K562 (cell line): ENCODE measurements at regions not wholly inside any gene's neighbourhood (a gene's known extent, or its start where the extent isn't known, plus 50 kb on each side); places are given as distances from the start of the nearest gene placed in this dataset.

Source experiments
- ATAC-seq: fragments of 200-7000 bp; cut with Tn5 transposase; 3 replicates; pipeline ENCODE4 v1.9.1; 2020; ENCODE audit warnings: moderate library complexity
- BruUV-seq: library from RNA; stranded (reverse); fragments of 400-500 nt; replicated peaks from 2 replicates; lab custom pipeline; 2021; lab: Mats Ljungman, UMichigan
- CTCF ChIA-PET: fragments of 300-600 bp; formaldehyde crosslinking; extraction: SDS; loops from one replicate; lab custom pipeline; 2021; ENCODE audit warnings: low intra/inter-chr PET ratio; lab: Yijun Ruan, JAX
- POLR2A ChIA-PET: fragments of 300-600, 350-650 bp; sonication (Branson Sonifier 250); formaldehyde crosslinking; extraction: SDS; loops from one replicate; lab custom pipeline; 2021; ENCODE audit warnings: antibody characterized with exemption, inconsistent platforms; lab: Yijun Ruan, JAX
- DNase-seq, 4 experiments: peaks; one replicate each; pipeline versions ENCODE4 v3.0.0 to v3.0.0-alpha.2; 2011 to 2018; ENCODE audit warnings: low spot score in 3 of 4, mixed read lengths in 3 of 4; ENCODE audit errors: extremely low read depth in 1 of 4
- FAIRE-seq: peaks from 2 replicates; lab custom pipeline; 2011; peaks lifted over from hg19 to GRCh38; lab: Jason Lieb, UNC
- H2AFZ ChIP-seq: 2 replicates; pipeline ENCODE4 v1.6.0; 2011; ENCODE audit warnings: low read depth, low read length, control low read depth, inconsistent platforms
- H3K27ac ChIP-seq: fragments of 200-600 bp; 3 replicates; pipeline ENCODE4 v1.8.0; 2011; ENCODE audit warnings: low read depth, mild to moderate bottlenecking, control low read depth, inconsistent platforms, low read length, moderate library complexity, mixed read lengths; ENCODE audit errors: extremely low read depth
- H3K27me3 ChIP-seq, 2 experiments: fragments of 300-600 bp in 1 of 2; 2 replicates in 1 of 2; 3 replicates in 1 of 2; pipeline versions ENCODE4 v1.6.0 to v1.8.0; 2011; ENCODE audit warnings: inconsistent platforms in 2 of 2, low read length in 2 of 2, mild to moderate bottlenecking in 1 of 2, mixed read lengths in 1 of 2, moderate library complexity in 1 of 2; ENCODE audit not compliant: control insufficient read depth in 2 of 2, insufficient read depth in 2 of 2
- H3K36me3 ChIP-seq: fragments of 300-600 bp; 3 replicates; pipeline ENCODE4 v1.8.0; 2011; ENCODE audit warnings: mild to moderate bottlenecking, low read length, inconsistent platforms; ENCODE audit not compliant: control insufficient read depth, insufficient read depth
- H3K4me1 ChIP-seq, 2 experiments: fragments of 200-600 bp in 1 of 2; replicated peaks in 1 of 2; 2 replicates in 1 of 2; 3 replicates in 1 of 2; pipeline versions ENCODE4 v1.5.1 to v1.8.0; 2011; ENCODE audit warnings: inconsistent platforms in 2 of 2, low read length in 2 of 2, mild to moderate bottlenecking in 1 of 2, mixed read lengths in 1 of 2, moderate library complexity in 1 of 2; ENCODE audit not compliant: control insufficient read depth in 2 of 2, insufficient read depth in 2 of 2
- H3K4me2 ChIP-seq: 2 replicates; pipeline ENCODE4 v1.6.1; 2011; ENCODE audit warnings: low read length, control low read depth, inconsistent platforms, mixed read lengths; ENCODE audit not compliant: insufficient read depth
- H3K4me3 ChIP-seq: fragments of 200-600 bp; sonication (generic), shearing (Covaris generic); 2 replicates; pipeline ENCODE4 v1.5.1; 2016; ENCODE audit warnings: control low read depth, inconsistent platforms
- H3K79me2 ChIP-seq: fragments of 200-600 bp; 3 replicates; pipeline ENCODE4 v1.8.0; 2011; ENCODE audit warnings: low read length, inconsistent platforms; ENCODE audit not compliant: control insufficient read depth, insufficient read depth
- H3K9ac ChIP-seq, 2 experiments: 2 replicates each; pipeline versions ENCODE4 v1.6.0 to v1.6.1; 2011; ENCODE audit warnings: low read depth in 2 of 2, low read length in 2 of 2, control low read depth in 1 of 2, inconsistent platforms in 1 of 2, mild to moderate bottlenecking in 1 of 2, mixed read lengths in 1 of 2; ENCODE audit not compliant: insufficient read depth in 1 of 2
- H3K9me1 ChIP-seq: one replicate; pipeline ENCODE4 v1.6.0; 2011; ENCODE audit warnings: inconsistent platforms, mild to moderate bottlenecking, low read length, moderate library complexity; ENCODE audit not compliant: control insufficient read depth, insufficient read depth
- H3K9me3 ChIP-seq: replicated peaks from 2 replicates; pipeline ENCODE4 v1.5.1; 2011; ENCODE audit warnings: low read depth, low read length, inconsistent platforms; ENCODE audit not compliant: control insufficient read depth, insufficient read depth
- H4K20me1 ChIP-seq: replicated peaks from 2 replicates; pipeline ENCODE4 v1.6.1; 2011; ENCODE audit warnings: low read length, inconsistent platforms, mixed read lengths; ENCODE audit not compliant: control insufficient read depth, insufficient read depth
- BMI1 ChIP-seq: fragments of 150-350 bp; IDR thresholded peaks from 2 replicates; pipeline ENCODE4 v1.6.1; 2014; ENCODE audit warnings: low read length
- CBX8 ChIP-seq: fragments of 200-600 bp; sonication (generic); IDR thresholded peaks from 2 replicates; pipeline ENCODE4 v1.6.1; 2012; ENCODE audit warnings: borderline replicate concordance, mixed run types, low read depth, mild to moderate bottlenecking, moderate library complexity, mixed read lengths, low read length, control low read depth, inconsistent platforms; ENCODE audit not compliant: poor library complexity, severe bottlenecking; ENCODE audit errors: extremely low read depth
- CHD1 ChIP-seq: fragments of 200-600 bp; sonication (generic); IDR thresholded peaks from one replicate; pipeline ENCODE4 v1.6.1; 2012; ENCODE audit warnings: mild to moderate bottlenecking, moderate library complexity, low read length, inconsistent platforms
- KLF13 ChIP-seq: fragments of 450-650 bp; IDR thresholded peaks from 2 replicates; pipeline ENCODE4 v1.6.1; 2016; ENCODE audit warnings: missing genetic modification characterization, low read depth, mild to moderate bottlenecking, missing compliant biosample characterization, moderate library complexity, borderline replicate concordance
- MAFF ChIP-seq: IDR thresholded peaks from 2 replicates; pipeline ENCODE4 v1.6.1; 2012; ENCODE audit warnings: low read length, improper control_type of control experiment
- MCM3 ChIP-seq: fragments of 450-650 bp; IDR thresholded peaks from 2 replicates; pipeline ENCODE4 v1.6.1; 2016
- NFIC ChIP-seq: fragments of 450-650 bp; IDR thresholded peaks from 2 replicates; pipeline ENCODE4 v1.6.1; 2017; ENCODE audit warnings: mild to moderate bottlenecking, inconsistent platforms
- NUFIP1 ChIP-seq: fragments of 450-650 bp; IDR thresholded peaks from 2 replicates; pipeline ENCODE4 v1.6.1; 2018; ENCODE audit not compliant: partially characterized antibody
- SIRT6 ChIP-seq: IDR thresholded peaks from one replicate; pipeline ENCODE4 v1.6.1; 2012; ENCODE audit warnings: low read depth, mild to moderate bottlenecking, control low read depth, inconsistent platforms, low read length, moderate library complexity
- TBL1XR1 ChIP-seq, 2 experiments: IDR thresholded peaks; 2 replicates each; pipeline ENCODE4 v1.6.1; 2012; ENCODE audit warnings: improper control_type of control experiment in 2 of 2, low read length in 2 of 2, mild to moderate bottlenecking in 1 of 2
- TCFL5 ChIP-seq: fragments of 250-450 bp; sonication (Bioruptor Pico); conservative IDR thresholded peaks from 2 replicates; pipeline ENCODE4 v1.6.1; 2021; ENCODE audit warnings: mild to moderate bottlenecking, moderate library complexity, matching md5 sums
- ZFP1 ChIP-seq: fragments of 450-650 bp; formaldehyde crosslinking; IDR thresholded peaks from 2 replicates; pipeline ENCODE4 v1.4.0; 2020; ENCODE audit warnings: mild to moderate bottlenecking, mixed read lengths
- ZNF274 ChIP-seq: IDR thresholded peaks from 2 replicates; pipeline ENCODE4 v1.6.1; 2011; ENCODE audit warnings: low read depth, mild to moderate bottlenecking, low read length, moderate library complexity, borderline replicate concordance
- ZNF316 ChIP-seq: fragments of 450-650 bp; IDR thresholded peaks from 2 replicates; pipeline ENCODE4 v1.6.1; 2016
- ZNF324 ChIP-seq: fragments of 250-450 bp; sonication (Bioruptor Pico); IDR thresholded peaks from 2 replicates; pipeline ENCODE4 v1.4.0; 2020; ENCODE audit warnings: mild to moderate bottlenecking
- ZNF398 ChIP-seq: fragments of 250-450 bp; sonication (Bioruptor Pico); IDR thresholded peaks from 2 replicates; pipeline ENCODE4 v1.8.0; 2021; ENCODE audit warnings: moderate library complexity, mild to moderate bottlenecking, inconsistent platforms
- ZNF696 ChIP-seq: fragments of 250-450 bp; sonication (Bioruptor Pico); conservative IDR thresholded peaks from 2 replicates; pipeline ENCODE4 v1.4.0; 2020; ENCODE audit warnings: mild to moderate bottlenecking, moderate library complexity
- WGBS: fragments of 100-300 bp; shearing (Covaris generic); methylation state at CpG from one replicate; pipeline ENCODE4 v1.1.6; 2016; ENCODE audit warnings: low coverage, mixed read lengths; ENCODE audit not compliant: insufficient coverage; ENCODE audit errors: missing lambda C conversion rate; 5-methylcytosine and 5-hydroxymethylcytosine counted together
- in situ Hi-C: fragments of 300-500 bp; cut with MboI; formaldehyde crosslinking; loops from 4 replicates; pipeline ENCODE4 v1.15.0; 2018; ENCODE audit warnings: inconsistent platforms, mixed read lengths
- intact Hi-C: fragments of 100-400 bp; cut with micrococcal nuclease; formaldehyde crosslinking; loops from 2 replicates; pipeline ENCODE4 v1.14.2; 2022
- TF ChIP-seq, protein P1 (sequence below): fragments of 250-450 bp; sonication (Bioruptor Pico); IDR thresholded peaks from 2 replicates; pipeline ENCODE4 v1.9.0; 2021; ENCODE audit warnings: mild to moderate bottlenecking, inconsistent platforms

GRCh38 chr4:30842142-30842541 is 122.0 kb downstream of the PCDH7 start (continued):
- TF ChIP-seq, protein P1, sequence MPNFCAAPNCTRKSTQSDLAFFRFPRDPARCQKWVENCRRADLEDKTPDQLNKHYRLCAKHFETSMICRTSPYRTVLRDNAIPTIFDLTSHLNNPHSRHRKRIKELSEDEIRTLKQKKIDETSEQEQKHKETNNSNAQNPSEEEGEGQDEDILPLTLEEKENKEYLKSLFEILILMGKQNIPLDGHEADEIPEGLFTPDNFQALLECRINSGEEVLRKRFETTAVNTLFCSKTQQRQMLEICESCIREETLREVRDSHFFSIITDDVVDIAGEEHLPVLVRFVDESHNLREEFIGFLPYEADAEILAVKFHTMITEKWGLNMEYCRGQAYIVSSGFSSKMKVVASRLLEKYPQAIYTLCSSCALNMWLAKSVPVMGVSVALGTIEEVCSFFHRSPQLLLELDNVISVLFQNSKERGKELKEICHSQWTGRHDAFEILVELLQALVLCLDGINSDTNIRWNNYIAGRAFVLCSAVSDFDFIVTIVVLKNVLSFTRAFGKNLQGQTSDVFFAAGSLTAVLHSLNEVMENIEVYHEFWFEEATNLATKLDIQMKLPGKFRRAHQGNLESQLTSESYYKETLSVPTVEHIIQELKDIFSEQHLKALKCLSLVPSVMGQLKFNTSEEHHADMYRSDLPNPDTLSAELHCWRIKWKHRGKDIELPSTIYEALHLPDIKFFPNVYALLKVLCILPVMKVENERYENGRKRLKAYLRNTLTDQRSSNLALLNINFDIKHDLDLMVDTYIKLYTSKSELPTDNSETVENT (CRISPR knock-in tag) = no peak
- TF ChIP-seq ZNF316 (peak; percentile 66; the same call in 1 of the 2 replicates), ZNF696 (CRISPR knock-in tag) (no peak), MAFF (peak; percentile 75), ZFP1 (no peak), ZNF324 (CRISPR knock-in tag) (no peak)

- BruUV-seq = no TSS peak
- no peak for FAIRE-seq
- 3% methylated on average over 6 of the region's 6 CpGs for WGBS
- Histone ChIP-seq H3K9me3 (no peaks in the 10 kb centered on the region; the same call in 1 of the 2 replicates), H3K27me3 (no peaks in the 10 kb centered on the region), H3K27ac (no peak overlapping the region), H3K4me2 (no peak overlapping the region), H3K4me3 (no peak overlapping the region), H3K9me1 (no peaks in the 10 kb centered on the region), H3K4me1 (no peaks in the 10 kb centered on the region), H3K36me3 (no peaks in the 10 kb centered on the region), H3K79me2 (no peaks in the 10 kb centered on the region), H4K20me1 (no peaks in the 10 kb centered on the region), H3K9ac (no peak overlapping the region), H2AFZ (no peak overlapping the region)
- intact Hi-C loops (no loop called here), in situ Hi-C loops (no loop called here)
- ATAC-seq = no peak
- ChIA-PET CTCF (no interaction called here), POLR2A (no interaction called here)
- no peak for DNase-seq
- no peak for TF ChIP-seq BMI1
- no peak for TF ChIP-seq MCM3
- no peak for TF ChIP-seq TBL1XR1 (IDR thresholded peaks at IDR 0.05; ENCODE audit: low read length in 2 of 2)
- no peak for TF ChIP-seq CBX8
- no peak for TF ChIP-seq NFIC
- no peak for TF ChIP-seq ZNF398 (CRISPR knock-in tag)
- no peak for TF ChIP-seq MAFF
- TF ChIP-seq KLF13 (tag) = no peak
- TF ChIP-seq NUFIP1 = no peak
- TF ChIP-seq ZNF274 = no peak
- no peak for TF ChIP-seq CHD1
- TF ChIP-seq TCFL5 (CRISPR knock-in tag) = no peak
- TF ChIP-seq SIRT6 = no peak
These were observed 122.5 kb downstream of the PCDH7 start for GRCh38 chr4:30842689-30843088.
